Fibroblast of skin of abdomen (primary cell): ENCODE measurements at regions not wholly inside any gene's neighbourhood (a gene's known extent, or its start where the extent isn't known, plus 50 kb on each side); places are given as distances from the start of the nearest gene placed in this dataset.

ENCODE experiments used
- DNase-seq: peaks from one replicate; pipeline ENCODE4 v3.0.0-alpha.2; 2013

GRCh38 chr9:29644514-29644913, 2071.2 kb upstream of the C9orf72 start:
- no peak for DNase-seq

DNA sequence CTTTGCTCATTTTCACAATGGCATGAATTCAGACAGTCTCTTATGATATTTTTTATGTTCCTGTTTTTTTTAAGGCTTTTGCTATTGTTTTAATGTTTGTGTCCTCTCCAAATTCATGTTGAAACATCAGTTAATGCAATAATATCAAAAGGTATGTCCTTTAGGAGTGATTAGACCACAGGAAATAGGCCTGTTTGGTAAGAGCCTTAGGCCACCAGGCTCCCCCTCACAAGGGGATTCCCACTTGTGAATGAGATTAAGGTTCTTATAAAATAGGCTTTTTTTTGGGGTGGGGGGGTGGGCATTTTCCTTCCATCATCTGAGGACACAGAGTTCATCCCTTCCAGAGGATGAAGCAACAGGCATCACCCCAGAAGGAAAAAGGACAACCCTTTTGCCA, 2074.2 kb upstream of the C9orf72 start:
- DNase-seq, result no peak

DNA sequence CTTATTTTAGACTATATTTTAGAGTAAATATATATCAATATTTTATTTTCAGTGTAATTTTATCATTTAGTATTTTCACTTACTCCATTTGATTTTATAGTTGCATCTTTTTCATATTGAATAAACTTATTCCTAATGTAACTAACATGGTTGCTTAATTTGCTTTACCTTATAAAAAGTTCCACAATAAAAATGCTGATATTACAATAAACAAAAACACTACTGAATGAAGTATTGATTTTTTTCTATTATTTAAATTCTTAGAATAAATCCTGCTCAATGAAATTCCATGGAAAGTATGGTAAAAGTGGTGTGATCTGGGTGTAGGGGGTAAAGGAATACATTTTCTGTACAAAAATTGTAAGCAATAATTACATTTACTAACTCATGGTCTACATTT, 2074.9 kb upstream of the C9orf72 start:
- DNase-seq, result no peak

DNA sequence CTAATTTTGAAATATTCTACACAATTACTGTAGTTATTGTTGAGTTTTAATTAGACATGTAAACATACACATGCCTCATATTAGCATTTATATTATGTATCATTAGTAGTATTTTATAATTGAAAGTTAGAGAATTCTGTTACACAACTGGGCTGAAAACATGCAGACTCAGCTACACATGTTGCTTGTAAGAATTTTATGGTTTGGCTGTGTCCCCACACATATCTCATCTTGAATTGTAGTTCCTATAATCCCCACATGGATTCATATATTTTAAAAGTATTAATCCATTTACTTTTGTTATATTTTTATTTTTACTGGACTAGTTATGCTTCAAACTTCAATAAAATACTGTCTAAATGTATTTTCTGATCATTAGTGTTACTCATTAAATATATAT, 2075.3 kb upstream of the C9orf72 start:
- peak; percentile 18 for DNase-seq

DNA sequence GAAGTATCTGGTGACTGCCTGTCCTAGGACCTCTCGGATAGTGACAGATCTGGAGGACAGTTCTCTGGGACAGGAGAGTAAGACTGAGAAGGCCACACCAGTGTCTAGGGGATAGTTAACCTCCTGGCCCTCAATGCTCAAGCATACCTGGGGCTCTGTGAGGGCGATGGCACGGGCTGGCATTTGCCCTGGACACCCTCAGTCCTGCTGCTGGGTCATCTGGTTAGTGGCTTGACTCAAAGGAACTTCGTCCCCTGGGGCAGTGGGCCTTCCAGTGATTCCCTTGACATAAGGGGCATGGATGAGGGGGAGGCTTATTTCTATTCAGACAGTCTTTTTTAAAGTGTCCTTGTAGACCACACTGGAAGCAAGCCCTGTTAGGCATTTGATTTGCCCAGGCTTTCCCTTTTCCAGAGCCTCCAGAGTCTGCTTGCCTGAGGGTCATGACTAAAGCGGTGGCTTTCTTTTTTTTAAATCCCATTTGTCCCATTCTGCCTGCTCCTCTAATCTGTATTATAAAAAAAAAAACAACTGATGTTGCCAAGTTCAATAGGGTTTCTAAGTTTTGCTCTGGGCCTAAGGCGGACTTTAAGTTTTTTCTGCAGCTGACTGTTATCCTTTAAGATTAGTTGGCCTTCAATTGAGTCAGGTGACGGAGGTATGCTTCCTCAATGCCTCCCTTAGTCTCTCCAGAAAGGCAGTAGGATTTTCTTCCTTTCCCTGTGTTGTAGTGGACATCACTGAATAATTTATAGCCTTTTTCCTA, 2083.5 kb upstream of the C9orf72 start:
- no peak for DNase-seq

DNA sequence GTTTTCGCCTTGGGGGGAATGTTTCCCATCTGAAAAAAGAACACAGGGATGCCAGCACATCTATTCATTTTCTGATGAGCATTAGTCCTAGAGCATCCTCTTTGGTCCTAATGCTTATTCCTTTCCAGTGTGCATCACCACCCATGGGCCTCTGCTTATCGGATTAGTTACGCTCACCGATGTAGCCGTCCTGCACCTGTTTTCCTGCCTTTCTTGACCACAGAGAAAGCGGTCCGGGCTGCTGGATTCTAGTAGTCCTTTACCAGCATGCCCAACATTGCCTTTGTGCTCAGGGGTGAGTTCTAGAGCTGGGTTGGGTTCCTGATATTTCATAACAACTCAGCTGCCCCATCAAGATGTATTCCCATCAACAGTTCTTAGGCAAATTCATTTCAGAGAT, 2084.5 kb upstream of the C9orf72 start:
- DNase-seq, result no peak

DNA sequence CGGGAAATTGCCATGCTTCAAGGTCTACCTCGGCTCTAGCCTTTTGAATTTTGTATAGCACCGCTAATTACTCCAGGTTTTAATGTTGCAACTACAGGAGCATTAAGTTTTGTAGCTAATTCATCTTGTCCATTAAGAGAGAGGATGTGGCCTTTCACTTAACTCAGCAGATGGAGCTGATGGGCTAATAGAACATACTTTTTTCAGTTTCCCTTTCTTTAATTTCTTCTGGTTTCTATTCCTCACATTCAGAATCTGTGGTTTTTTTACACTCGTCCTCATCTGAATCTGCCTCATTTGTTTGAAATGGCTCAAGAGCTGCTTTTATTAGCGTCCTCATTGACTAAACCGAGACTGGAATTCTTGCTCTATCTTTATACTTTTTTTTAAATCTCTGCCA, 2085.7 kb upstream of the C9orf72 start:
- no peak for DNase-seq

DNA sequence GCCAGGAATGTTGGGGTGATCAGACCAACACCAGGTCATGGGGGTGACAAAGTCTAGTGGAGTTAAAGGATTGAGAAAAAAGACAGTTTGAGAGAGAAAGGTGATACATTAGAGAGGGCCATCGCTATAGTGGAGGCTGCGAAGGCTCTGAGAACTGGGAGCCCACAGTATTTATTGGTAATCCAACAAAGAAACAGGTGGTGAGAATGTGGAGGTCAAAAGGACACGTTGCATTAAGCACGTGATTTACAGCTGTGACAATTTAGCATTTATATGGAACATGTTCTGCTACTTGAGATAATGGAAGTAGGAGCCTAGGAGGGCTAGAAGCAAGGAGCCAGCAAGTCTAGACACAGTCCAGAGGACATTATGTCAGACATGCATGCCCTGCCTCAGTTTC, 2086.5 kb upstream of the C9orf72 start:
- DNase-seq, result no peak

DNA sequence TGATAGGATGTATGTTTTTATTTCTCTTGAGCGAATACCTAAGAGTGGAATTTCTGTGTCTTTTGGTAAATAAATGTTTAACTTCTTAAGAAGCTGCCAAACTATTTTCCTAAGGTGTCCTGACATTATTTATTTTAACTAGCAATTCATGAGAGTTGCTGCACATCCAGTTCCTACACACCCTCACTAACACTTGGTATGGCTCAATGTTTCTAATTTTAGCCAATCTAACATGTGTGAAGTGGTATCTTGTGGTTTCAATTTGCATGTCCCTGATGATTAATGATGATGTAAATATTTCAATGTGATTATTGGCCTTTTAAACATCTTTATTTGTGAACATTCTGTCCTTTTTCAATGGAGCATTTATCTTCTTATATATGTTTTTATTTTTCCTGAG, 2095.5 kb upstream of the C9orf72 start:
- peak; percentile 25 for DNase-seq

DNA sequence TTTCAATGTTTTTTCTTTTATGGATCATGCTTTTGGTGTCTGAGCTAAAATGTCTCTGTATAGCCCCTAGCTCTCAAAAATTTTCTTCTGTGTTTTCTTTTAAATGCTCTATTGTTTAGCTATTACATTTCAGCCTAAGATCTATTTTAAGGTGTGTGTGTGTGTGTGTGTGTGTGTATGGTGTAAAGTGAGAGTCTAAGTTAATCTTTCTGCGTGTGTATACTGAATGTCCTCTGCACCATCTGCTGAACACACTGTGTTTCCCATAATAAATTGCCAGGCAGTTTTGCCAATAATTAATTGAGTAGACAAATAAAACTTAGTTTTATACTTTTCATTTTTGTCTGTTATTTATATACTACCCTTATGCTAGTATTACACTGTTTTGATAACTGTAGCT, 2096.3 kb upstream of the C9orf72 start:
- DNase-seq, result no peak

DNA sequence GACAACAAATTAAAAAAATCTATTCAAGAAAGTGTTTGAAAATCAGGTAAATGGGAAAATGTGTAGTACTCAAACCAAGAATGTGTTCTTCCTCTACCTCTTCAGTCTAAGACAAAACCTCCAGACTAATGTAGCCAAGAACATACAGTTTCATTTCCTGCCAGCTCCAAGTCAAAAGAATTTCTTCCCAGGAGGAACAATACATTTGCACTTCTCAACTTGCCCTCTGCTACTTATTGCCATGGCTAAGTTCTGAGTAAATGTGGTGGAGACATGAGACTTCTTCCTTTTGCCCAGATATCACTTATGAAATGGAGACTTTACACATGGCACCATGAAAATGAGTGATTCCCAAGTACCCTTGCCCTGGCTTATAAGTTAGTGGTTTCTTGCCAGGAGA, 2112.2 kb upstream of the C9orf72 start:
- no peak for DNase-seq

- no peak for DNase-seq
Measured at GRCh38 chr9:29691145-29691544, 2117.9 kb upstream of the C9orf72 start.

- peak; percentile 19 for DNase-seq
Measured at GRCh38 chr9:29691758-29692407, 2118.6 kb upstream of the C9orf72 start.

- DNase-seq, result peak; percentile 71
Measured at GRCh38 chr9:29697011-29697410, 2123.7 kb upstream of the C9orf72 start.

GRCh38 chr9:29701559-29701958, 2128.3 kb upstream of the C9orf72 start:
- peak; percentile 52 for DNase-seq

DNA sequence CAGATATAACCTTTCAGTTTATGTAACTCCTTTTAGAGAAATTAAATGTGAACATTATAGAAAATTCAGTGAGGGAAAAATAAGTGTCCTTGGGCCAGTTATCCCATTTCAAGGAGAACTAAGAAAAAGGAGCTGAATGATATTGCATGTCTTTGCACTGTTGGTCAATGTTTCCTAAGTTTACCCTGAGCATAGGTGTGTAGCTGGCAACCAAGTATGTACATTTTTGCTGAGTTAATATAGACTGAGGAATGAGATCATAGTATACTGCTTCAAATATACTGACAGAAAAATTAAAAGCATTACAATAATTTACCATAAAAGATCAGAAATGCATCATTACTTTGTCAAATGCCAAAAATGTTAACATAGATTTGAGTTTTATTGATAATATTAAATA, 2128.7 kb upstream of the C9orf72 start:
- DNase-seq, result no peak

- DNase-seq, result no peak
Measured at GRCh38 chr9:29714860-29715259, 2141.6 kb upstream of the C9orf72 start.

- DNase-seq, result peak; percentile 60
Measured at GRCh38 chr9:29717631-29718030, 2144.3 kb upstream of the C9orf72 start.

GRCh38 chr9:29730163-29730562, 2156.9 kb upstream of the C9orf72 start:
- no peak for DNase-seq

- DNase-seq, result no peak
Measured at GRCh38 chr9:29740518-29740917, 2167.2 kb upstream of the C9orf72 start.

- no peak for DNase-seq
Measured at GRCh38 chr9:29741169-29741568, 2167.9 kb upstream of the C9orf72 start.

- peak; percentile 87 for DNase-seq
Measured at GRCh38 chr9:29750062-29750461, 2176.8 kb upstream of the C9orf72 start.

GRCh38 chr9:29751226-29751625, 2177.9 kb upstream of the C9orf72 start:
- peak; percentile 71 for DNase-seq

- DNase-seq, result no peak
Measured at GRCh38 chr9:29753638-29754037, 2180.4 kb upstream of the C9orf72 start.

GRCh38 chr9:29769019-29769418, 2195.7 kb upstream of the C9orf72 start:
- DNase-seq, result no peak
